HG02571 (cell line): ENCODE measurements at regions not wholly inside any gene's neighbourhood (a gene's known extent, or its start where the extent isn't known, plus 50 kb on each side); places are given as distances from the start of the nearest gene placed in this dataset.
"Not testable (repeated sequence)": the region's sequence is repeated elsewhere in the genome, so short reads cannot be mapped to it uniquely, and the experiment has no call there.

Source experiments
- ATAC-seq: cut with Tn5 transposase; IDR thresholded peaks from one replicate; pipeline ENCODE4 v1.9.1; 2021; ENCODE audit warnings: mild to moderate bottlenecking, moderate library complexity; ENCODE audit not compliant: unreplicated experiment

GRCh38 chr1:25171013-25171412 lies 61.3 kb downstream of the SYF2 start:
- not testable (repeated sequence) for ATAC-seq

DNA sequence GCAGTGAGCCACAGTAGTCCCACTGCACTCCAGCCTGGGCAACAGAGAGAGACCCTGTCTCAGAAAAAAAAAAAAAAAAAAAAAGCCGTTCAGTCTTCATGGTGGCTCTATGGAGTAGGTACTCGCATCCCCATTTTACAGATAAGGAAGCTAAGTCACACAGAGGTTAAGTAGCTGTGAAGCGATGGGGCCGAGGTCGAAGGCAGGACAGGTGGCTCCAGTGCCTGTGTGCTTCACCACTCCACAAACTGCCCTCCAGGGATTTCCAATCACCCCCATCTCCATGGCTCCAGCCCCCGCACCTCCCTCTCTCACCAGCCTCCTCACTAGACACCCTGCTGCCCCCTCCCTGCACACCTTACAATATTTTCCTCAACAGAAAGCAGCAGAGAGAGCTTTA lies 61.9 kb downstream of the SYF2 start:
- no peak for ATAC-seq

- no peak for ATAC-seq
Observed at GRCh38 chr1:25169610-25170009, 62.7 kb downstream of the SYF2 start.

GRCh38 chr1:25169168-25169567 lies 63.1 kb downstream of the SYF2 start:
- ATAC-seq: no peak

- no peak for ATAC-seq
Observed at GRCh38 chr1:25168193-25169071, 63.9 kb downstream of the SYF2 start.

- ATAC-seq: no peak
Observed at GRCh38 chr1:25167269-25168192, 64.8 kb downstream of the SYF2 start.

GRCh38 chr1:25166847-25167246 lies 65.5 kb downstream of the SYF2 start:
- no peak for ATAC-seq

GRCh38 chr1:25163986-25164385 lies 68.3 kb downstream of the SYF2 start:
- ATAC-seq: no peak

- ATAC-seq: no peak
Observed at GRCh38 chr1:25161981-25162380, 70.3 kb downstream of the SYF2 start.

DNA sequence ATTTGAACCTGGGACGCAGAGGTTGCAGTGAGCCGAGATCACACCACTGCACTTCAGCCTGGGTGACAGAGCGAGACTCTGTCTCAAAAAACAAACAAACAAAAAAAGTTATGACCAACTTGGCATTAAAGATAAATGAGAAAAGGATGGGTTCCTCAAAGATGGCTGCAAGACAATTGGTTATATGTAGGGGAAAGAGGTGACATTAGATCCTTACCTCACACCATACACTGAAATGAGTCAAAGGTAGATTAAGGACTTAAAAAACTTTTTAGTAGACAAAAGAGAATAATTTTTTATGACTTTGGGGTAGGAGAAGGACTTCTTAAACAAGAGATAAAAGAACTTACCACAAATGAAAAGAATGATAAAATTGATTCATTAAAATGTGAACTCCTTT lies 74.5 kb downstream of the SYF2 start:
- ATAC-seq: no peak

GRCh38 chr1:25150985-25151495 lies 81.3 kb downstream of the SYF2 start:
- no peak for ATAC-seq

GRCh38 chr1:25148673-25149300 lies 83.5 kb downstream of the SYF2 start:
- no peak for ATAC-seq

DNA sequence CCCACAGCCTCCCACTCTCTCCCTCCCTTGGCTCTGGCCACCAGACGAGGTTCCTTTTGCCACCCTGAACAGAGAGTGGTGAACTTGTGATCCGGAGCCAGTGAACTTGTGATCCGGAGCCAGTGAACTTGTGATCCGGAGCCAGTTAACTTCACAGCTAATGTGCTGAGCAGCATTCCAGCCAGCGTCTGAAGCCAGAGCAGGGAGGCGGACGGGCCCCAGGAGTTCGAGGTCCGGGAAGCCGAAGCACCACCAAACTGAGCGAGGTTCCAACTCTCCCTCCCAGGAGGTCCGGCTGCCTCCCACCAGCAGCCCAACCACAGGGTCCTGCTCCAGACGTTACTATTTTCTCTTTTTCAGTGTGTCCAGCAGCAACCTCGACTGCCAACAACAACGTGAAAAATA lies 85.8 kb downstream of the SYF2 start:
- ATAC-seq: no peak

DNA sequence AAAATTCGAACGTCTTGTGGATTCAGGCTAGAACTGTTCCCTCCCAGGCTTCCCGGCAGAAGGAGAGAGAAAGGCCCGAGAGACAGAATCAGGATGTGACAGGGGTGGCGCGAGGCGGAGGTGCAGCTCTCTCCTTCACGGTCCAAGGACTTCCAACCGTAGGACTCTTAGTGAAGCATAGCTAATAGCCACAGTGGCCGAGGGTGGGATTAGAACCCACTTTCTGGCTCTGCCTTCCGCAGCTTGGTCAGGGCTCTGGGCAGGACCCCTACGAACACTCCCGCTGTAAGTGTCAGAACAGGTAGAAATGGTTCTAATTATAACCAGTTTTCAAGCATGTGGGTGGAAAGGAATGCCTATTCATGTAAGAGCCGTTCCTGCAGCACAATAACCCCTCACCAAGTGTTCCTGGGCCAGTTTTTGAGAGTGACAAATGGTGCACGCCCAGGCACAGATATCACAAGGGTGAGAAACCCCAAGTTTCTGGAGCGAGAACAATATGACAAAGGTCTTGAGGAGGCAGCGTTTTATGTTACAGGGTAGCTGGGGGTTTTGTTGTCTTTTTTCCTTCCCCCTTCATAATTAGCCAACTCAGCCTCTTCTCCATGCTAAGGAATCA lies 86.4 kb downstream of the SYF2 start:
- no peak for ATAC-seq

DNA sequence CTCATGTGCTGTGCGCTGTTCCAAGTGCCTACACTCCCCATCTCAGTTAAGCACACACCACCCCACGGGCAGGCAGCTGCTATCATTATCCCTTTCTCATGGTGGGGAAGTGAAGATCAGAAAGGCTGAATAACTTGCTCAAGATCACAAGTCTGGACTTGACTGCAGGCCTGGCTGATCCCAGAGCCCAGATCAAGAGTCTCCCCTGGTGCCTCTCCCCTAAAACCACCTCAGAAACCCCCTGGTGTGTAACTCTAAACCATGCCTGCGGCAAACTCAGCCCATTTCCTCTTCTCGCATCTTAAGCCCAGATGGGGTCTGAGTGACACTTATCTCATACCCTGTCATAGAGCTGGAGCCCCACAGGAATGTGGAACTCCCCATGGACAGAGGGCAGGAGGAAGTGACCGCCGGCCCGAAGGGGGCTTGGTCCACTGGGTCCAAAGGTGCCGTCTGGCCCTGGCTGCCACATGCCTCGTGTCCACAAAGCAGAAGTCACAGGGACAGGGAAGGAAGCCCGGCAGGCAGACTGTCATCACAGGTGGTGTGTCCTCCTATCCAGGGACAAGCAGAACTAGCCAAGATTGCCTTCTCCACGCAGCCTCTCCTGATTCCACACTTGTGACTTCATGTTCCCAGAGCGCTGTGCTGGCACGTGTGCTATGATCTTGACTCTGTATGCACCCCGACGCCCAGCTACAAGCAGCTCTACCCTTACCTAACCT lies 92.1 kb downstream of the SYF2 start:
- ATAC-seq: no peak

GRCh38 chr1:25137521-25138395 lies 94.5 kb downstream of the SYF2 start:
- ATAC-seq: no peak

- ATAC-seq: no peak
Observed at GRCh38 chr1:25137106-25137505, 95.2 kb downstream of the SYF2 start.

- no peak for ATAC-seq
Observed at GRCh38 chr1:25135909-25136308, 96.4 kb downstream of the SYF2 start.

DNA sequence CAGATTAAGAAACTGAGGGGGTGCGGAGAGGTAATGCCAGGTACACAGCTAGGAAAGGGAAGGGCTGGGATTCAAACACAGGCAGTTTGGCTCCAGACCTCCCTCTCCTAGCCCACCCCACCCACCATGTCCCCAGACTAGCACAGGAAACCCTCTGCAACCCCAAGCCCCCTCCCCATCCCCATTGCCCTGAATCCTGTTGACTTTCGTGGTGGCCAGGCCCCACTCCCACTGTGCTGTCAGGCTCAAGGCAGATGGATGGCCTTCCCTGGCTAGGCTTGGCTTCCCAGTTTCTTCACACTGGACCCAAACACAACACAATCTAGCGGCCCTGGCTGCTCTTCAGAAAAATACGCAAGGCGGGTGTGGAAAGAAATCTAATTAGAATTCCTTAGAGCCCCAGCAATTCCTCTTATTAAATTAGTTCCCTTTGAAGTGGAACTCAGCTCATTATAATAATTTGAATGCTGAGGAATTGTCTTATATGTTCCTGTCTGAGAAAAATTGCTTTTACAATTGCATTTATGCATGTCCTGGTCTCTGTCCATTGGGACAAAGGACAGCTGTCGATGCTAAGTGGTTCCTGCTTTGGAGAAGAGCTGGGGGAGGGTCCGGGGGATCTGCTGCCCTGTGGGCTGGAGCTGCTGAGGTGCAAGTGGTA lies 97.4 kb downstream of the SYF2 start:
- ATAC-seq: no peak
